NCI-H2171 (cell line): ENCODE measurements at regions not wholly inside any gene's neighbourhood (a gene's known extent, or its start where the extent isn't known, plus 50 kb on each side); places are given as distances from the start of the nearest gene placed in this dataset.
A peak's percentile ranks its signal among the peaks of the same experiment; 100 is the strongest.
"Not testable (repeated sequence)": the region's sequence is repeated elsewhere in the genome, so short reads cannot be mapped to it uniquely, and the experiment has no call there.

Experiments
- DNase-seq: peaks from one replicate; lab custom pipeline; 2025; lab: John Stamatoyannopoulos, UW

DNA sequence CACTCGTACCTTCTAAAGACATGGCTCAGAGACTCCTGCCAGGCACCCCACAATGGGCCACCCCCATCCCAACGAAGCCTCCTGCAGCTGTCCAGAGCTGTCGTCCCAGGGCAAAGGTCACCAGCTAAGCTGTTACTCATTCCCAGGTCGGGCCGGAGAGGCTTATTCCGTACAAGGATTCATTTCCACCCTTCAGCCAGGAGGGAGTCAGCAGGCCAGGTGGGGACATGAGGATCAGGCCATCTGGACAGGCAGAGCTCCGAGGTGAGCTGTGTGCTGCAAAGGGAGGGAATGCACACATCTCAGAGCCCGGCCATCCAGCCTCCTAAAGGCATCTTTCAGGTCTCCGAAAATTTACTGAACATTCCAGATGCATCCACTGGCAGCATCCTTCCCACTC, 63.9 kb upstream of the NANOS1 start:
- no peak for DNase-seq

DNA sequence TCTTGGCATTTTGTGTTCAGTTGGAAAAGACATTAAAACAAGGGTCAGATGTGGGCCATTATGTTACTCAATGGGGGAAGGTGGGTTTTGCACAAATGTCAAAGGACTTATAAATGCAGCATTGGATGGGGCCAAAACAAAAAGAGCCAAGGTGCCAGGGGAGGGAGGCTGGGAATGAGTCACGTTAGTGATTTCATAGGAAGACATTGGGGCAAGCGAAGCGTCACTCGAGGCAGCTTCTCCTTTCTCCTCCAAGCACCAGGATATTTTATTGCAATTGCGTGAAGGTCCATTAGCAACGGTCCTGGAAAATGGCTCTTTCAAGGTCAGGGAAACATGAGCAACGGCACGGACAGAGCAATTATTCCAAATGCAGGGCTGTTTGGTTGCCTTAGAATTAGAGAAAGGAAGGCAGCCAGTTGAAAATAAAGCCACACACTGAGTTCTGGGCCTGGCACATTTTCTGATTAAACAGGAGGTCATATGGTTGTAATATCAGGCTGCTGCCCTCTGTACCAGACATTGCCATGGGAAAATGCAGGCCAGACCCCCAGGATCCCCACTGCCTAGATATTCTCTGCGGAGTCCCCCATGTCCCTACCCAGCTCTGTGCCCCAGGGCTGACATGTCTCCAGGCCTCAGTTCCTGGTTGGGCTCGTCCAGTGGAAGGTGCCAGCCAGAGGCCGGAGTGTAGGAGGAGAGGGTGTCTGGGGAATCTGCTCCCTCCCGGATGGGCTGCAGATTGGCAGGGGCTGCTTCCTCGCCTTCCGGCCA, 63.3 kb upstream of the NANOS1 start:
- DNase-seq, result no peak

DNA sequence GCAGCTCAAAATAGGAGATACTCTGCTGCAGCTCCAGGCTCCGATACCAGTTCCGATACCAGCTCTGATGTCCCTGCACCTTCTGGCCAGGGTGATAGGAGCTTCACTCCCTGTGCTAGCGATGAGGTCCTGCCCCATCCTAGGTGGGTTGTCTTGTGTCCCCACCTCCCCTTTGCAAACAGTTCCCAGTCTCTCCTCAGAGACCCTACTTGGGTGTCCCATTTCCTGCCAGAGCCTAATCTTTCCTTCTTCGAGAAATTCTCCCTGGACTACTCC, 62.7 kb upstream of the NANOS1 start:
- DNase-seq, result no peak

DNA sequence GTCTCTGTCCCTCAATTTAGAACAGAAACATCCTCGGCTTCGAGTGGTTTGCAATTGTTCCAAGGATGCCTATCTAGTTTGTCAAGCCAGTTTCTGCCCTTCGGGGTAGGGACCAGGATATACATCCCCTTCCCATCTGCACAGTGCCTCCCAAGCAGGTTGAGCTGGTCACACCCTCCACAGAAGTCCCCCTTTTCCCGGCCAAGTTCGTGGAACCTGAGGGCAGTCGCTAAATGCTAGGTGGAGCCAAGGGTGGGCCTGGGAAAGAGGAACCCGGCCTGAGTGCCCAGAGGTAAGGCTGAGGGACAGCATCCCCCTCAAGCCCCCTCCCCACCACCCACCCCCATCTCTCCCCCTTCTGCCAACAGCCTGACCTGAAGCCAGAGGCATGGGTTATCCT, 62.4 kb upstream of the NANOS1 start:
- DNase-seq, result no peak

DNA sequence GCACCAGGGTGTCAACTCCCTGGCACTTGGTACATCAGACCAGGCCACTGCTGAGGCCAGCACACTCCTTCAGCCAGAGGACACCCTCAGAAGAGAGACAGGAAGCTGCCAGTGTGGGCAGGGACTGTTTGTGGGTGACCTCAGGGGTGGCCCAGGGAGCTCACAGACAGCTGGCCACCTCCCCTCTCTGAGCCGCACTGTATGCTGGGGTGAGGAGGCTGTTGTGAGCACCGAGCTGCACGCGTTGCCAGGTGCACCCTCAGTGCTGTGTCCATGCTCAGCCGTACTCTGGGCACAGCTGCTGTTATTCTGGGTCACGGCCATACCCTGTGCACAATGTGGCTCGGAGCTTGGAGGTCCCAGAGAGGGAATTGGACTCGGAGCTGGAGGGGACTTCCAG, 61.5 kb upstream of the NANOS1 start:
- no peak for DNase-seq

- DNase-seq, result no peak
These were observed 61.0 kb upstream of the NANOS1 start for GRCh38 chr10:118968482-118968881.

- no peak for DNase-seq
These were observed 60.5 kb upstream of the NANOS1 start for GRCh38 chr10:118969014-118969413.

DNA sequence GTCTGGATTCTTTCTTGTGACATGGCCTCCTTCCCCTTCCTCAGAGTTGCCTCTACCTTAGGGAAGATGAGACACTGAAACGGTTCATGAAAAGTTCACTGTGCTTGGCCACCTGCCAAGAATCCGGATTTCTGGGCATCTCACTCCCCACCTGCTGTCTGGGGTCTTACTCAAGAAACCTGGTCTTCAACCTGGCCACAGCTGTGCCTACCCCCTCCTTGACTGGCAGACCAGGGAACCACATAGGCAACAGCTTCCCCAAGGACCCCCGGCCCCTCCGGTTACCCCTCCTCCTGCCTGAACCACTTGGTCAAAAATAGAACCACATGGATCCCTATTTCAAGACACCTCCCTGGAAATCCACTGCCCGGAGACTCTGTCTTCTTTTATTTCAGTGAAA, 58.7 kb upstream of the NANOS1 start:
- peak; percentile 60 for DNase-seq

GRCh38 chr10:118971187-118971586, 58.3 kb upstream of the NANOS1 start:
- DNase-seq, result no peak

DNA sequence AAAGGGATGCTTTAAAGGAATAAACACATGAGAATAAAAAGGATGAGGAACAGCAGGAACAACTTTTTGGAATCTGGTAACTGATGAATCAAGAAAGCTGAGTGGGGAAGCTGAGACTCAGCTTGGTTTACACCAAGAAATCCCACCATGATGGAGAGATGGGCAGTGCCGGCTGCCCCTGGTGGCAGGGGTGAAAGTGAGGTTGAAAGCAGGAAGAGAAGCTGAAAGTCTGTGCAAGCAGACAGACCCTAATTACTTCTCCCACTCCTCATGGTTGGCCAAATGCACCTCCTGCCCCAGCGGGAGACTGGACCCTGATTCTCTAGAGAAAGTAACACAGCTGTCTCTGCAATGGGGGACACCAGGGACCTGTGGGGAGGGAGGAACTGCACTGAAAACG, 57.6 kb upstream of the NANOS1 start:
- DNase-seq, result no peak

DNA sequence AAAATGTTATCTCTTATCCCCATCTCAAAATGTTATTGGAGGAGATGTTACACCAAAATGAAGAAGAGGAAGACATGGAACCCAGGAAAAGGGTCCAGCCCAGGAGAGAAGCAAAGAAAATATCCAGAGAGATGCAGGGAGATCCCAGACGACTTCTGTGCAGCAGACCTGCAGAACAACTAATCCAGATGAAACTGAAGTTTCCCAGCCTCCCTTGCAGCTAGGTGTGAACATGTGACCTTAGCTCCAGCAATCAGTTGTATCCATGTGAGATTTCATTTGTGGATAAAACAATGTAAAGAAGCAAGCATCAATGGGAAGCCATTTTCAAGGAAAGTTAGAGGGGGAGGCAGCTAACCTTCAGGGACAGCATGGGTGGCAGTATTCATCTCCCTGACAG, 55.8 kb upstream of the NANOS1 start:
- DNase-seq, result no peak

- no peak for DNase-seq
These were observed 54.6 kb upstream of the NANOS1 start for GRCh38 chr10:118974951-118975350.

GRCh38 chr10:118976219-118976618, 53.3 kb upstream of the NANOS1 start:
- not testable (repeated sequence) for DNase-seq

DNA sequence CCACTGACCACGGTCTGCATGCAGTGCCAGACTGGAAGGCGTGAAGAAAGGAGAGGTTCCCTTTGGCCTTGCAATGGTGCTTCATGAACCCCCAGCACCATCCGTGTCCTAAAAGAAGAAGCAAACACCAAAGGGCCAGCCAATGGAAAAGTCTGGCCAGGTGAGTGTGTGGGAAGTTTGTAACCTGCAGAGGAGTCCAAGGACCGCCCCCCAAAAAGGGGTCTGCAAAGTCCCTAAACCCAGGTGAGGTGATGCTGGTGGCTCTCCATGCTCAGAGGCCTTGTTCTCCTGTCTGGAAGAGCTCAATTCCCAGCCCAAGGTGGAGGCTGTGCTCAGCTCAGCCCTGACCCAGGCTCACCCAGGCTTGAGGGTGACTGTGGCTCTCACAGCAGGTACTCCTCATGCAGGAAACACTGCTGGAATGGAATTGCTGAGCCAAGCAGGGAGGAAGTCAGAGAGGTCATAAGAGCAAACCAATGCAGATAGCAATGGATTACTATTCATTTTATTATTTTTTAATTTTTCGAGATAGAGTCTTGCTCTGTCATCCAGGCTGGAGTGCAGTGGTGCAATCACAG, 52.4 kb upstream of the NANOS1 start:
- DNase-seq, result no peak

DNA sequence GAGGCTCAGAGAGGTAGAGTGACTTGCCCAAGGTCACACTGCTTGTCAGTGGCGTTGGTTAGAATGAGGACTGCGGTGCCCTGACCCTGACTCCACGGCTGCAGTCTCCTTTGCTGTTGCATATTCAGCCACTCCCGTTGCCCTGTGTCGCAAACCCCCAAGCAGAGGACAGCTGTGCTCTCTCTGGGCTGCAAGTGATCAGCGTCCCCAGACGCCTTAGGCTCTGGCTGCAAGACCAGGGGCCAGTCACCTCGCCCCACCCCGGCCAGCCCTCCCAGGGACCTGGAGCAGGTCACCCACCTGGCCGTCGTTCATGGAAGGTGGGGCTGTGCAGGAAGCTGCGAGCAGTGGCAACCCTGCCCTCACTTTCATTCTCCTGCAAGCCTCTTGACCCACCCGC, 51.7 kb upstream of the NANOS1 start:
- no peak for DNase-seq

DNA sequence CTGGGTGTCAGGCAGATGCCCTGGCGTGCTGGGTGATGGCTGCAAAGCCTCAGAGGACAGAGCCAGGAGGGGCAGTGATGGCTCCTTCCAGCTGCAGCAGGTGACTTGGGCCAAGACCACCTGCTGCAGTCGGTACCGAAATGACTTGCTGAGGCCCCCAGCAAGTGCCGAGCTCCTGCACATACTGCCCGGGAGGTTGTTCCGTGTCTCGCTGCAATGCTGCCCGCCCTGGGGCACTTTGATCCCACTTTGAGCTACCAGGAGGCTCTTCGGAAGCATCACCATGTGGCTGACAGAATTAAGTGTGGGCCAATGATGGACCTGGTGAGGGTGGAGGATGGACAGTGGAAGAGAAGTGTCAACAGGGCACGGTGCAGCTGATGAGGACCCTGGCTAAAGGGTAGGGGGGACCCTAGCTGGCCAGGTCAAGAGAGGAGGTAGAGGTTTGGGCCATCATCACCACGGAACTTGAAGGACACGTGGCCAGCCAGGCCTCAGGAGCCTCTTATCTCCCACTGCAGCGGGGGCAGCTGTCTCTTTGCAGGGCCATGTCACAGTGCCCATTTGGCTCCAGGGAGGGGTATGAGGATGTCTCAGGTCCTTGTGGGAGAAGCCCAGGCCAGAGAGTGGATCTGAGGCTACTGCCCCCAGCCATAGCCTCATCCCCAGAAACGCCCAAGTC, 51.1 kb upstream of the NANOS1 start:
- no peak for DNase-seq

- no peak for DNase-seq
These were observed 50.5 kb upstream of the NANOS1 start for GRCh38 chr10:118978998-118979350.

GRCh38 chr10:118979661-118980060, 49.9 kb upstream of the NANOS1 start:
- DNase-seq, result no peak
